Adrenal gland (tissue), 9 donors: ENCODE measurements at regions not wholly inside any gene's neighbourhood (a gene's known extent, or its start where the extent isn't known, plus 50 kb on each side); places are given as distances from the start of the nearest gene placed in this dataset.
"Not testable (repeated sequence)": the region's sequence is repeated elsewhere in the genome, so short reads cannot be mapped to it uniquely, and the experiment has no call there.

ENCODE experiments used
- DNase-seq, 7 donors: peaks; one replicate each; pipeline ENCODE4 v3.0.0-alpha.2; 2019 to 2020
- H3K27ac ChIP-seq, 5 donors: fragments of 200-600 bp; sonication (generic) in 4 of 5; 1 replicate in 3 of 5; 2 replicates in 2 of 5; pipeline versions ENCODE4 v1.5.1 to v1.8.0; 2016 to 2020; ENCODE audit warnings: mild to moderate bottlenecking in 1 of 5
- H3K27me3 ChIP-seq: fragments of 200-600 bp; 2 replicates; pipeline ENCODE4 v1.8.0; 2021
- H3K36me3 ChIP-seq, 2 donors: fragments of 200-600 bp; replicated peaks in 1 of 2; 1 replicate in 1 of 2; 2 replicates in 1 of 2; pipeline versions ENCODE4 v1.5.1 to v1.8.0; 2018 to 2022
- H3K4me1 ChIP-seq, 2 donors: fragments of 200-600 bp; replicated peaks in 1 of 2; 1 replicate in 1 of 2; 2 replicates in 1 of 2; pipeline versions ENCODE4 v1.5.1 to v1.8.0; 2018 to 2021
- H3K4me3 ChIP-seq, 4 donors: fragments of 200-600 bp; sonication (generic) in 3 of 4; one replicate each; pipeline ENCODE4 v1.5.1; 2016 to 2018
- H3K9me3 ChIP-seq, 3 donors: fragments of 200-600 bp; sonication (generic) in 1 of 3; replicated peaks in 1 of 3; 1 replicate in 2 of 3; 2 replicates in 1 of 3; pipeline versions ENCODE4 v1.5.1 to v1.8.0; 2016 to 2021
- POLR2A ChIP-seq, 2 donors: fragments of 450-650 bp; IDR thresholded peaks; one replicate each; pipeline ENCODE4 v1.6.1; 2017; ENCODE audit warnings: antibody characterized with exemption in 2 of 2, mild to moderate bottlenecking in 2 of 2, moderate library complexity in 1 of 2
- WGBS, 4 donors: extraction: QIAGEN DNeasy Blood & Tissue Kit in 2 of 4; methylation state at CpG; one replicate each; pipeline versions ENCODE4 v1.1.5 to v1.1.7; 2013 to 2017; 5-methylcytosine and 5-hydroxymethylcytosine counted together
- intact Hi-C, 2 donors: fragments of 100-400 bp; cut with DNase I; formaldehyde crosslinking; loops; one replicate each; pipeline versions ENCODE4 v1.14.1 to v1.15.0; 2022 to 2023
- TF ChIP-seq, protein P1 (sequence below), 6 experiments: fragments of 450-650 bp in 4 of 6; fragments of 200-600 bp in 2 of 6; sonication (generic) in 1 of 6; IDR thresholded peaks; 1 replicate in 5 of 6; 2 replicates in 1 of 6; pipeline versions ENCODE4 v1.5.1 to v1.8.0; 2016 to 2021; ENCODE audit warnings: antibody characterized with exemption in 6 of 6, mild to moderate bottlenecking in 2 of 6, moderate library complexity in 1 of 6
- donor health status: healthy with polysubstance abuse.
- donor health status: Bipolar disorder and iron deficiency.
- donor health status: DM: yes; HTN: yes; CAD: no.
- donor health status: DM: no; HTN: no; CAD: no.
- donor health status: DM: no; HTN: no; CAD: no.

DNA sequence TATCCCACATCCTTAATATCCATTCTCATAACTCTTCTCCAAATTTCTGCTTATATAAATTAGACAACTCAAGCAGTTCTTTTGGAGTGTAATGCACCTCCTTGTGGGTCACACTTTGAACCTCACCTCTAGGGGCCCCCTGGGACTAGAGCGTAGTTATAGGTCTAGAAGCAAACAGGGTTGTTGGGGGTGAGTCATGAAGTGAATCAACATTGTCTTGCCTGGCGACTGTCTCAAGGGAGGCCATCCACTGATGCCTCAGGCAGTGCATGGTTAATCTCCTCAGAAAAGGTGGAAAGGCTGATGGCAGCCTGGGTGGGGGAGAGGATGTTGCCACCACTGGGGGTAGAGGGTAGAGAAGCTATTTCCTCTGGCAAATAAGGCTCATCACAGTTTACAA lies 129.1 kb downstream of the TNFRSF21 start:
- H3K36me3 ChIP-seq, result no peaks in the 10 kb centered on the region
- WGBS, 4 donors, result 76 to 84% (median 84%) methylated on average over 2 of the region's 2 CpGs
- no peaks in the 10 kb centered on the region for H3K4me1 ChIP-seq
- no peak for DNase-seq
- no peaks in the 10 kb centered on the region for H3K27me3 ChIP-seq
- intact Hi-C loops, result no loop called here
- no peak overlapping the region for H3K27ac ChIP-seq
- H3K9me3 ChIP-seq, result no peaks in the 10 kb centered on the region
- TF ChIP-seq POLR2A (IDR thresholded peaks at IDR 0.05), result no peak
- TF ChIP-seq, protein P1, sequence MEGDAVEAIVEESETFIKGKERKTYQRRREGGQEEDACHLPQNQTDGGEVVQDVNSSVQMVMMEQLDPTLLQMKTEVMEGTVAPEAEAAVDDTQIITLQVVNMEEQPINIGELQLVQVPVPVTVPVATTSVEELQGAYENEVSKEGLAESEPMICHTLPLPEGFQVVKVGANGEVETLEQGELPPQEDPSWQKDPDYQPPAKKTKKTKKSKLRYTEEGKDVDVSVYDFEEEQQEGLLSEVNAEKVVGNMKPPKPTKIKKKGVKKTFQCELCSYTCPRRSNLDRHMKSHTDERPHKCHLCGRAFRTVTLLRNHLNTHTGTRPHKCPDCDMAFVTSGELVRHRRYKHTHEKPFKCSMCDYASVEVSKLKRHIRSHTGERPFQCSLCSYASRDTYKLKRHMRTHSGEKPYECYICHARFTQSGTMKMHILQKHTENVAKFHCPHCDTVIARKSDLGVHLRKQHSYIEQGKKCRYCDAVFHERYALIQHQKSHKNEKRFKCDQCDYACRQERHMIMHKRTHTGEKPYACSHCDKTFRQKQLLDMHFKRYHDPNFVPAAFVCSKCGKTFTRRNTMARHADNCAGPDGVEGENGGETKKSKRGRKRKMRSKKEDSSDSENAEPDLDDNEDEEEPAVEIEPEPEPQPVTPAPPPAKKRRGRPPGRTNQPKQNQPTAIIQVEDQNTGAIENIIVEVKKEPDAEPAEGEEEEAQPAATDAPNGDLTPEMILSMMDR (IDR thresholded peaks at IDR 0.05), result no peak
- no peak overlapping the region for H3K4me3 ChIP-seq

DNA sequence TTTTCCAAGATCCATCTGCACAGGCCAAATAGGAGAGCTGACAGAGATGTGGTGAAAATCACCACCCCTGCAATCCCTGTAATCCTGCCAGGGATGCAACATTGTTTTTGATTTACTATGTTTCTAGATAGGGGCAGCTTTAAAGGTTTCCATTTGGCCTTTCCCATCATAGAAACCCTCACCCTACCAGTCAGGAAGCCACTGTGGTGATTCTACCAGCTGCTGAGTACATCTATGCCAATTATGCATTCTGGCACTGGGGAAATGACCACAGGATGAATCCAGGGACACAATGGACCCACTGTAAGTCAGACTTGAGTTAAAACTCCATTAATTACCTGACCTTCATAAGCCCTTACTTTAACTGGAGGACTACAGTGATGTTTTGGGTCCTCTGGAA lies 130.4 kb downstream of the TNFRSF21 start:
- H3K9me3 ChIP-seq, result no peaks in the 10 kb centered on the region
- no peak overlapping the region for H3K4me3 ChIP-seq
- H3K36me3 ChIP-seq, result no peaks in the 10 kb centered on the region
- intact Hi-C loops, result no loop called here
- TF ChIP-seq, protein P1 (IDR thresholded peaks at IDR 0.05), result no peak
- TF ChIP-seq POLR2A (IDR thresholded peaks at IDR 0.05), result no peak
- DNase-seq, result no peak
- H3K27ac ChIP-seq, result no peak overlapping the region
- H3K27me3 ChIP-seq, result no peaks in the 10 kb centered on the region
- no peaks in the 10 kb centered on the region for H3K4me1 ChIP-seq

DNA sequence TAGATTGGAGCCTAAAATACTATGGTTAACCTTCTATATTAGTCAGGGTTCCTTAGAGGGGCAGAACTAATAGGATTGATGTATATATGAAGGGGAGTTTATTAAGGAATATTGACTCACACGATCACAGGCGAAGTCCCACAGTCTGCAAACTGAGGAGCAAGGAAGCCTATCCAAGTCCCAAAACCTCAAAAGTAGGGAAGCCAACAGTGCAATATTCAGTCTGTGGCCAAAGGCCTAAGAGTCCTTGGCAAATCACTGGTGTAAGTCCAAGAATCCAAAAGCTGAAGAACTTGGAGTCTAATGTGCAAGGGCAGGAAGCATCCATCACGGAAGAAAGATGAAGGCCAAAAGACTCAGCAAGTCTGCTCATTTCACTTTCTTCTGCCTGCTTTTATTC lies 133.5 kb upstream of the ADGRF1 start:
- no peak overlapping the region for H3K4me3 ChIP-seq
- no peaks in the 10 kb centered on the region for H3K27me3 ChIP-seq
- H3K4me1 ChIP-seq, result no peaks in the 10 kb centered on the region
- H3K36me3 ChIP-seq, result no peaks in the 10 kb centered on the region
- H3K27ac ChIP-seq, result no peak overlapping the region
- H3K9me3 ChIP-seq, result no peaks in the 10 kb centered on the region
- 78 to 84% (median 81%) methylated on average over 3 of the region's 3 CpGs for WGBS, 4 donors
- intact Hi-C loops, result no loop called here
- TF ChIP-seq POLR2A (IDR thresholded peaks at IDR 0.05), result no peak
- TF ChIP-seq, protein P1 (IDR thresholded peaks at IDR 0.05), result no peak
- no peak for DNase-seq

DNA sequence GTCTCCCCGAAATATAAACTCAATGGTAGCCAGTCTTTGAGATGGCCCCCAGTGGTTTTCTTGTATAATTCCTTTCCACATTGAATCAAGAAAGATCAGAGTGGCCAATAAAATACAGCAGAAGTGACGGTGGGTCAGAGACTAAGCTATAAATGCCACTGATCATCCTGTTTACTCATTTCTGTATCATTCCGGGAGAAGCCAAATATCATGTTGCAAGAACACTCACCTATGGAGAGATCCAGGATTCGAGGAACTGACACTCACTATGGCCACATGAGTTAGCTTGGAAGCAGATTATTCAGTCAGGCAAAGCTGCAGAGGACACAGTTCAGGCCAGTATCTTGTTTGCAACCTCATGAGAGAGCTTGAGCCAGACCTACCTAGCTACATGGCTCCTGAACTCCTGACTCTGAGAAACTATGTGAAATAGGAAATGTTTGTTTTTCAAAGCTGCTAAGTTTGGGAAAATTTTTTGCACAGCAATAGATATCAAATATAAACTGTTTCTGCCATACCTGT lies 132.4 kb upstream of the ADGRF1 start:
- no peak for DNase-seq
- no peak for TF ChIP-seq POLR2A (IDR thresholded peaks at IDR 0.05)
- TF ChIP-seq, protein P1 (IDR thresholded peaks at IDR 0.05), result no peak
- Histone ChIP-seq H3K9me3 (no peaks in the 10 kb centered on the region), H3K4me3 (no peak overlapping the region), H3K27me3 (no peaks in the 10 kb centered on the region), H3K27ac (no peak overlapping the region), H3K4me1 (no peaks in the 10 kb centered on the region), H3K36me3 (no peaks in the 10 kb centered on the region)
- intact Hi-C loops, result no loop called here
- 66 to 82% (median 76%) methylated on average over 4 of the region's 4 CpGs for WGBS, 4 donors

DNA sequence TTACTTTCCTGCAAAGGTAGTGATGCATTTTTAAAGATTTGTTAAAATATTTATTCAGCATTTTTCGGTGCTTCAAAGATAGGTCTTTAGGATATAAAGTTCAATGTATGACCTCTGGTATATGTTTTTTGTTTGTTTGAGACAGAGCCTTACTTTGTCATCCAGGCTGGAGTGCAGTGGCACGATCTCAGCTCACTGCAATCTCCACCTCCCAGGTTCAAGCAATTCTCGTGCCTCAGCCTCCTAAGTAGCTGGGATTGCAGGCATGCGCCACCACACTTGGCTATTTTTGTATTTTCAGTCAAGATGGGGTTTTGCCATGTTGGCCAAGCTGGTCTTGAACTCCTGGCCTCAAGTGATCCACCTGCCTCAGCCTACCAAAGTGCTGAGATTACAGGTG lies 131.9 kb upstream of the ADGRF1 start:
- H3K4me3 ChIP-seq, H3K9me3 ChIP-seq, H3K36me3 ChIP-seq, H3K27me3 ChIP-seq, intact Hi-C loops, H3K4me1 ChIP-seq, H3K27ac ChIP-seq, DNase-seq: not testable (repeated sequence)
- 69 to 84% (median 82%) methylated on average over 3 to 4 of the region's 4 CpGs for WGBS, 4 donors

DNA sequence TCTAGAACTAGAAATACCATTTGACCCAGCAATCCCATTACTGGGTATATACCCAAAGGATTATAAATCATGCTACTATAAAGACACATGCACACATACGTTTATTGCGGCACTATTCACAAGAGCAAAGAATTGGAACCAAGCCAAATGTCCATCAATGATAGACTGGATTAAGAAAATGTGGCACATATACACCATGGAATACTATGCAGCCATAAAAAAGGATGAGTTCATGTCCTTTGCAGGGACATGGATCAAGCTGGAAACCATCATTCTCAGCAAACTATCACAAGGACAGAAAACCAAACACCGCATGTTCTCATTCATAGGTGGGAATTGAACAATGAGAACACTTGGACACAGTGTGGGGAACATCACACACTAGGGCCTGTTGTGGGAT lies 131.0 kb upstream of the ADGRF1 start:
- H3K9me3 ChIP-seq, H3K27ac ChIP-seq, H3K36me3 ChIP-seq, H3K4me3 ChIP-seq, intact Hi-C loops, H3K4me1 ChIP-seq, H3K27me3 ChIP-seq, DNase-seq: not testable (repeated sequence)
- 87 to 90% (median 87%) methylated on average over 3 of the region's 3 CpGs for WGBS, 4 donors
